ENCODE measurements at regions not wholly inside any gene's neighbourhood (a gene's known extent, or its start where the extent isn't known, plus 50 kb on each side); places are given as distances from the start of the nearest gene placed in this dataset.

DNA sequence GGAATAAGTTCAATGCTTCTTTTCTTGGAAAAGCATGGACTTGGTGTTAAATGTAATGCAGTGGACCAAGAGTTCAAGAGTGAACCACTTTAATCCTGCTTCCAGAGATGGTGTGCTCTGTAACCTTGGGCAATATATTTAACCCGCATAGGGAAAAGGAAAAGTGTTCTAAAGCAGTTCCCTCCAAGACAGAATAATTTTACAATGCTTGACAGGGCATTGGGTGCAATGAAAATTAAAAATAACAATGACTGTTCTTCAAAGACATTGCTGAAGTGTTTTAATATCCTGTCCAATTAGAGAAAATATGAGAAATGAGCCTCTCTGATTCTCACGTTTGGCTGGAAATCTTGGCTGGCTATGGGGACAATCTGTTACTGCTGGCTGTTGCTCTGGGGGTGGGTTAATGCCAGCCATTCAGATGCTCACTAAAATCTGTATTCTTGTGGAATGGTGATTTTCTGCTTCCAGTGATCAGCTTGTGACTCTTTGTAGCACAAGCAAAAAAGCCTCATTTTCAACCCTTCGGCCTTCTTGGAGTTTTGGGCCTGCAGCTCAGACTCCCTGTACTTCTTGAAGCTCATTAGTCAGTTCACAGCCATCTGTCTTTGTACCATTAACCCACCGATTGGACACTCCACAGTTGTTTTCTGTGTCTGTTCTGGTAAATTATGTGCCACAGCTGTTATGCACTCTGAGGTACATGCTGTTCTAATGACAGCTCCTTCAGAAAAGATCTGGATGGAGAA lies 310.6 kb downstream of the LMO7 start:
- Histone ChIP-seq H3K9ac (ENCODE audit: low read depth in 1 of 2, low read length in 2 of 2) (no peak overlapping the region), H3K4me3 (ENCODE audit: low read depth in 1 of 2, low read length in 2 of 2) (no peak overlapping the region), H3K27ac (ENCODE audit: low read depth, low read length) (no peak overlapping the region), H3K9me3 (ENCODE audit: control insufficient read depth in 1 of 2, low read length in 2 of 2) (no peaks in the 10 kb centered on the region), H3K4me1 (ENCODE audit: control insufficient read depth in 1 of 2, insufficient read depth in 2 of 2, low read length in 2 of 2) (no peaks in the 10 kb centered on the region), H3K27me3 (ENCODE audit: control insufficient read depth in 1 of 2, insufficient read depth in 2 of 2, low read length in 2 of 2) (no peaks in the 10 kb centered on the region), H3K36me3 (ENCODE audit: control insufficient read depth in 1 of 2, insufficient read depth in 2 of 2, low read length in 2 of 2) (no peaks in the 10 kb centered on the region)

DNA sequence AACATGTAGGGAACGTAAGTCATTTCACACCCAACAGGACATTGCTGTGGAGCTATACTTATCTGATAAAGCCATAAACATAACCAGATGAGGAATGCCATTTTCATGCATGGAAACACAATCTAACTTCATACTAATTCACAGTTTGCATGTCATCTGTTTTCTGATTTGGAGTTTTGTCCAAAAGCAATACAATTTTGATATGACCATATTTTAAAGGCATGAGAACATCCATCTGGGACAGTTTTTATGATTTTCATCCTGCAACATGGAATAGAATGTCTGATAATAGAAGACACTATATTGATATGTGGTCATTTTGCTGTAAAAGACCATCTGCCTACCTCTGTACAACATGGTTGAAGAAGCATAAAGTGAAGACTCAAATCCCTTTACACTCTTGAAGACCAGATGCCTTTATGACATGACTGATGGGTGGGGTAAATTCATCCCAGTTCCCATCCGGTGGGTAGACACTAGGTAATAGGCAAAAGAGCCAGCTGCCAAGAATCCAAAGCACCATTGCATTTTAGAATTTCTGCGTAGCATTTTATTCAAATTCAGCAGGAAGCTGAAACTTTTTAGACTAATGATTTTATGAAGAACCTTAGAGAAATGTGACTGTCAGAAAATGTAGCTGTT lies 309.8 kb downstream of the LMO7 start:
- no peak overlapping the region for H3K27ac ChIP-seq (ENCODE audit: low read depth, low read length)
- H3K36me3 ChIP-seq (ENCODE audit: control insufficient read depth in 1 of 2, insufficient read depth in 2 of 2, low read length in 2 of 2) = no peaks in the 10 kb centered on the region
- no peaks in the 10 kb centered on the region for H3K27me3 ChIP-seq (ENCODE audit: control insufficient read depth in 1 of 2, insufficient read depth in 2 of 2, low read length in 2 of 2)
- H3K9me3 ChIP-seq (ENCODE audit: control insufficient read depth in 1 of 2, low read length in 2 of 2) = no peaks in the 10 kb centered on the region
- H3K4me3 ChIP-seq (ENCODE audit: low read depth in 1 of 2, low read length in 2 of 2) = no peak overlapping the region
- no peak overlapping the region for H3K9ac ChIP-seq (ENCODE audit: low read depth in 1 of 2, low read length in 2 of 2)
- H3K4me1 ChIP-seq (ENCODE audit: control insufficient read depth in 1 of 2, insufficient read depth in 2 of 2, low read length in 2 of 2) = no peaks in the 10 kb centered on the region

DNA sequence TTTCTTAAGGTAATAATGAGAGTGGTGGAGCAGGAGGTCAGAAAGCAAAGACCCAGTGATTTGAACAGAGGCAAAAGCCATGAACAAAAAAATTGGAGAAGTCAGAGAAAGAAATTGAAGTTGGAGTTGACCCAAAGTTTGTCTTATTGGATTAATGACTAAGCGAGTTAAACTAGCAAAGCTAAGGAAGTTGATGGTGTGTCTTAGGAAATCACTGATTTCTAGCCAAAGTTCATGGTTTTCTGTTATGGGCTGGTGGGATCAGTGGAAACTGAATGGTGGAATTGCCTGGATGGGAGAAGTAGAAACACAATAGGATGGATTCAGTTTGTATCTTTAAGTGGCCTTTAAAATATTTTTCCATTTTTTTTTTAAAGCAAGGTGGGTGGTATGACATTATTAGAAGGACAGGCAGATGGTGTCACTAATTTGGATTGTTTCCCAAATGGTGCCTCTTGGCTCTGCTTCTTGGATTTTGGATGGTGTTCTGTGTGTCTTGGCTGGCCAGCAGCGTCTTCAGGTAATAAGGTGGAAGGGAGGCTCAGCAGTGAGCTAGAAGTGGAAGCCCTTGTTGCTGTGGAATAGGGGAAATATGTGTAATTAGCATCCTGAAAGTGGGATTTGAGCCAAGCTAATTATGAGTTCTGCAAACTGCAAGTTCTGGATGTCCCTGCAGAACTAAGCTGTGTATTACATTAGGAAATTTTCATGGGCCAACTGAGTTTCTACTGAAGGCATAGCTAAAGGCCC lies 302.9 kb downstream of the LMO7 start:
- Histone ChIP-seq H3K27ac (ENCODE audit: low read depth, low read length) (no peak overlapping the region), H3K4me1 (ENCODE audit: control insufficient read depth in 1 of 2, insufficient read depth in 2 of 2, low read length in 2 of 2) (no peaks in the 10 kb centered on the region), H3K27me3 (ENCODE audit: control insufficient read depth in 1 of 2, insufficient read depth in 2 of 2, low read length in 2 of 2) (no peaks in the 10 kb centered on the region), H3K4me3 (ENCODE audit: low read depth in 1 of 2, low read length in 2 of 2) (no peak overlapping the region), H3K36me3 (ENCODE audit: control insufficient read depth in 1 of 2, insufficient read depth in 2 of 2, low read length in 2 of 2) (no peaks in the 10 kb centered on the region), H3K9me3 (ENCODE audit: control insufficient read depth in 1 of 2, low read length in 2 of 2) (no peaks in the 10 kb centered on the region), H3K9ac (ENCODE audit: low read depth in 1 of 2, low read length in 2 of 2) (no peak overlapping the region)

DNA sequence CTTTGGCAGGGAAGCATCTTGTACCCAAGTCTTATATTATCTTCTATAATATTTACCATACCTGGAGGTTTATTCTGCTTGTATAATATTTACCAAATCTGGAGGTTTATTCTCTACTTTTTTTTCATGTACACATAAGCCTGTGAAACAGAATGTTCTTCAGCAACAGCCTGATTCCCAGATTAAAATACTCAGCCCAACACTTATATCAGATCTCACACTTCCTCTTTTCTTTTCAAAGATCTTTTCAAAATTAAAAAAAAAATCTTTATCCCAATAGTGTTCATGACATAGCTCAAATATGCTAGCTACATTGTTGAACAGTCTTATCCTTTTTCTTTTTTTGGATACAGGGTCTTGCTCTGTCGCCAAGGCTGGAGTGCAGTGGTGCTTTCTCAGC lies 300.7 kb downstream of the LMO7 start:
- Histone ChIP-seq H3K27ac (ENCODE audit: low read depth, low read length) (no peak overlapping the region), H3K9ac (ENCODE audit: low read depth in 1 of 2, low read length in 2 of 2) (no peak overlapping the region), H3K4me3 (ENCODE audit: low read depth in 1 of 2, low read length in 2 of 2) (no peak overlapping the region), H3K9me3 (ENCODE audit: control insufficient read depth in 1 of 2, low read length in 2 of 2) (no peaks in the 10 kb centered on the region), H3K4me1 (ENCODE audit: control insufficient read depth in 1 of 2, insufficient read depth in 2 of 2, low read length in 2 of 2) (no peaks in the 10 kb centered on the region), H3K27me3 (ENCODE audit: control insufficient read depth in 1 of 2, insufficient read depth in 2 of 2, low read length in 2 of 2) (no peaks in the 10 kb centered on the region), H3K36me3 (ENCODE audit: control insufficient read depth in 1 of 2, insufficient read depth in 2 of 2, low read length in 2 of 2) (no peaks in the 10 kb centered on the region)

DNA sequence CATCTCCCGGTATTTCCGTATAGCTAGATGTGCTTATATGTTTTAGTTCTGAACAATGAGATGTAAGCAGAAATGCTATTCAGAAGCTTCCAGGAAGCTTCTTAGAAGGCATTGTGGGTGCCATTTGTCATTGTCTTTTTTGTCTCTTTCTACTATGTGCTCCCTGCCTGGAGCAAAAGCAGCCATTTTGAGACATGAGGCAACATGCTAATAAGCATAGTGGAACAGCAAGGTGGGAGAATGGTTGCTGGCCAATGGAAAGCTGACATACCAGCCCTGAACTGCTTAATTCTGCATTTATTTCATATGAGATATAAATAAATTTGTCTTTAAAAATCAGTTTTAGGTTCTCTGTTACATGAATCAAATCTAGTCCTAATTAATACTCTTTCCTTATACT lies 299.7 kb downstream of the LMO7 start:
- no peak overlapping the region for H3K9ac ChIP-seq (ENCODE audit: low read depth in 1 of 2, low read length in 2 of 2)

DNA sequence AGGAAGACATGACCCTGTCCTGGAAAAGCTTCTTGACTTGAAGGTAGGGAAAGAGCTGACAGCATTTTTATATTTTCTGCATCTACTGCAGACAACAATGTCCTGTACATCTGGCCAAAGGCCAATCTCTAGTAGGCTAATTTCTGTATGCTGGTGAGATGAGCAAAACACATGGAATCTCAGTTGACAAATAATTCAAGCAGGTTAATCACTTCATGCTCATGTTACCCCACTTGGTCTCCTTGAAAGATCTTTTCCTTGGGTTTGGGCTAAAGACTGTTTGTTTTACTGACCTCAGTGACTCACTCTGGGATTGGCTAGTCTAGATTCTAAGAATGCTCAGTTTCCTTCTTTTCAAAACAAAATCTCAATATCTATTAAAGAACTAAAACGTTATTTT lies 298.8 kb downstream of the LMO7 start:
- H3K9ac ChIP-seq (ENCODE audit: low read depth in 1 of 2, low read length in 2 of 2) = no peak overlapping the region
- H3K27me3 ChIP-seq (ENCODE audit: control insufficient read depth in 1 of 2, insufficient read depth in 2 of 2, low read length in 2 of 2) = no peaks in the 10 kb centered on the region
- H3K27ac ChIP-seq (ENCODE audit: low read depth, low read length) = no peak overlapping the region
- no peaks in the 10 kb centered on the region for H3K36me3 ChIP-seq (ENCODE audit: control insufficient read depth in 1 of 2, insufficient read depth in 2 of 2, low read length in 2 of 2)
- no peak overlapping the region for H3K4me3 ChIP-seq (ENCODE audit: low read depth in 1 of 2, low read length in 2 of 2)
- no peaks in the 10 kb centered on the region for H3K9me3 ChIP-seq (ENCODE audit: control insufficient read depth in 1 of 2, low read length in 2 of 2)
- no peaks in the 10 kb centered on the region for H3K4me1 ChIP-seq (ENCODE audit: control insufficient read depth in 1 of 2, insufficient read depth in 2 of 2, low read length in 2 of 2)

More for the DNA sequence above, 299.7 kb downstream of the LMO7 start:
- Histone ChIP-seq H3K27me3 (ENCODE audit: control insufficient read depth in 1 of 2, insufficient read depth in 2 of 2, low read length in 2 of 2) (no peaks in the 10 kb centered on the region), H3K36me3 (ENCODE audit: control insufficient read depth in 1 of 2, insufficient read depth in 2 of 2, low read length in 2 of 2) (no peaks in the 10 kb centered on the region), H3K27ac (ENCODE audit: low read depth, low read length) (no peak overlapping the region), H3K4me3 (ENCODE audit: low read depth in 1 of 2, low read length in 2 of 2) (no peak overlapping the region), H3K9me3 (ENCODE audit: control insufficient read depth in 1 of 2, low read length in 2 of 2) (no peaks in the 10 kb centered on the region), H3K4me1 (ENCODE audit: control insufficient read depth in 1 of 2, insufficient read depth in 2 of 2, low read length in 2 of 2) (no peaks in the 10 kb centered on the region)

DNA sequence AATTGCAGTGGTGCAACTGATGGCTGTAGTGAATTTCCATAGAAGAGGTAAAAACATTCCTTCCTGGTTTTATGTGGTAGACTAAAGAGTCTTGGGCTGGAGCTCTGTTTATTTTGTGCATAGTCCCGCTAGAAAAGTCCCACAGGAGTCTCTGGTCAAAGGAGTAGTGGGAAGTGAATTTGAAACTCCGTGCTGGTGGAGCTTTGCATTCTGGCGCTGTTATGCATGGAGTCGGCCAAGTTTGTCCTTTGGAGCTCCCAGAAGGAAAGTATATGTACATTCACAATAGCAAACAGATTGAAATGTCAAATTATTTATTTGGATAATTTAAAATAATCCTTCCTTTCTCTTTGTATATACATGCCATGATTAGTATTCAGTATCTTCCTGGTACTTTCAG lies 296.5 kb downstream of the LMO7 start:
- Histone ChIP-seq H3K27me3 (ENCODE audit: control insufficient read depth in 1 of 2, insufficient read depth in 2 of 2, low read length in 2 of 2) (no peaks in the 10 kb centered on the region), H3K4me3 (ENCODE audit: low read depth in 1 of 2, low read length in 2 of 2) (no peak overlapping the region), H3K36me3 (ENCODE audit: control insufficient read depth in 1 of 2, insufficient read depth in 2 of 2, low read length in 2 of 2) (no peaks in the 10 kb centered on the region), H3K4me1 (ENCODE audit: control insufficient read depth in 1 of 2, insufficient read depth in 2 of 2, low read length in 2 of 2) (no peaks in the 10 kb centered on the region), H3K9ac (ENCODE audit: low read depth in 1 of 2, low read length in 2 of 2) (no peak overlapping the region), H3K9me3 (ENCODE audit: control insufficient read depth in 1 of 2, low read length in 2 of 2) (no peaks in the 10 kb centered on the region), H3K27ac (ENCODE audit: low read depth, low read length) (no peak overlapping the region)

DNA sequence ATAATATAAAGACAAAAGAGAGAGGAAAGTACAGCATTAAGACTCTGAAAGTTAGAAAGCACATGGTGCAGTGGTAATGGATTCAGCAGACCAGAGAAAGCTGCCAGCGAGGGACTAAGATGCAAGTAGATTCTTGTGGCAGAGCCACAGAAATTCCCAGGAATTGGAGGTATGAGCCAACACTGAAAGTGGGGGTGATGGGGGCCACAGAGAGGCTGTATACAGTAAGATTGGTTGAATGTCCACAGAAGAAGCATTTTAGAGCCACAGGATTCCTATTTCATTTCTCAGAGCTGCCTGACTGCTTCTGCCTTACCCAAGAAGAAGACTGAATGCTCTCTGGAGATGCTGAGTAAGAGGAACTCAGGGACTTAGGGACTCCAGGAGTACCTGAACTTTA lies 295.0 kb downstream of the LMO7 start:
- Histone ChIP-seq H3K36me3 (ENCODE audit: control insufficient read depth in 1 of 2, insufficient read depth in 2 of 2, low read length in 2 of 2) (no peaks in the 10 kb centered on the region), H3K27me3 (ENCODE audit: control insufficient read depth in 1 of 2, insufficient read depth in 2 of 2, low read length in 2 of 2) (no peaks in the 10 kb centered on the region), H3K4me1 (ENCODE audit: control insufficient read depth in 1 of 2, insufficient read depth in 2 of 2, low read length in 2 of 2) (no peaks in the 10 kb centered on the region), H3K4me3 (ENCODE audit: low read depth in 1 of 2, low read length in 2 of 2) (no peak overlapping the region), H3K27ac (ENCODE audit: low read depth, low read length) (no peak overlapping the region), H3K9me3 (ENCODE audit: control insufficient read depth in 1 of 2, low read length in 2 of 2) (no peaks in the 10 kb centered on the region), H3K9ac (ENCODE audit: low read depth in 1 of 2, low read length in 2 of 2) (no peak overlapping the region)

DNA sequence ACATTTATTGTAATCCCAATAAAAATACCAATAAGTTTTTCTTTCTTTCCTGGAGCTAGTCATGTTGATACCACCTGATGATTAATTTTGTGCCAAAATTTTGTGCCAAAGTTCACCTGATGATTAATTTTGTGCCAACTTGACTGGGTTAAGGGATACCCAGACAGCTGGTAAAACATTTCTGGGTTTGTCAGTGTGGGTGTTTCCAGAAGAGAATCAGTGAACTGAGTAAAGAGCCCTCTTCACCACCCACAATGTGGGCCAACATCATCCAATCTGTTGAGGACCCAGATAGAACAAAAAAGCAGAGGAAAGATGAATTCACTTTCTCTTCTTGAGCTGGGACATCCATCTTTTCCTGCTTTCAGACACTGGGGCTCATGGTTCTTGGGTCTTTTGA lies 292.9 kb downstream of the LMO7 start:
- no peaks in the 10 kb centered on the region for H3K27me3 ChIP-seq (ENCODE audit: control insufficient read depth in 1 of 2, insufficient read depth in 2 of 2, low read length in 2 of 2)
- no peaks in the 10 kb centered on the region for H3K9me3 ChIP-seq (ENCODE audit: control insufficient read depth in 1 of 2, low read length in 2 of 2)
- no peak overlapping the region for H3K9ac ChIP-seq (ENCODE audit: low read depth in 1 of 2, low read length in 2 of 2)
- H3K27ac ChIP-seq (ENCODE audit: low read depth, low read length) = no peak overlapping the region
- H3K4me1 ChIP-seq (ENCODE audit: control insufficient read depth in 1 of 2, insufficient read depth in 2 of 2, low read length in 2 of 2) = no peaks in the 10 kb centered on the region
- no peaks in the 10 kb centered on the region for H3K36me3 ChIP-seq (ENCODE audit: control insufficient read depth in 1 of 2, insufficient read depth in 2 of 2, low read length in 2 of 2)
- H3K4me3 ChIP-seq (ENCODE audit: low read depth in 1 of 2, low read length in 2 of 2) = no peak overlapping the region

DNA sequence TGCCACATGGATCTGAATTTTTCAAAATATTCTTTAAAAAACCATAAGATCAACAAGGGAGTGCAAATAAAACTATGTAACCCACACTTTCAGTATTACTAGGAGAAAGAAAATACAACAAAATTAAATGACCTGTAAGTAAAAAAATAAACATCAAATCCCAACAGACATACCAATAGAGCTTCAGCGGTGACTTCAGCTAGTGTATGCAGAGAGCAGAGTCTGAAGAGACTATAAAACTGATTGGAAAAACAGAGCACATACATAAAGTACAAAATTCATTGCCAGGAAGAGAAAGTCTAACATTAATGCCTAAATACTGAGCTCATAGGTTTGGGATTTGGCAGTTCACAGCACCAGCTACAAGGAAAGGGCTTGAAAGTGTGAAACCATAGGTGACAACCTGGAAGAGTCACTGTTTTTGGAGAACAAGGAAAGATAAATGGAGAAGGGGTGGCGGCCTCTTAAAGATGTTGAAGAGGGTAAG lies 291.1 kb downstream of the LMO7 start:
- no peaks in the 10 kb centered on the region for H3K9me3 ChIP-seq (ENCODE audit: control insufficient read depth in 1 of 2, low read length in 2 of 2)
- no peak overlapping the region for H3K27ac ChIP-seq (ENCODE audit: low read depth, low read length)
- no peaks in the 10 kb centered on the region for H3K4me1 ChIP-seq (ENCODE audit: control insufficient read depth in 1 of 2, insufficient read depth in 2 of 2, low read length in 2 of 2)
- H3K36me3 ChIP-seq (ENCODE audit: control insufficient read depth in 1 of 2, insufficient read depth in 2 of 2, low read length in 2 of 2) = no peaks in the 10 kb centered on the region
- H3K27me3 ChIP-seq (ENCODE audit: control insufficient read depth in 1 of 2, insufficient read depth in 2 of 2, low read length in 2 of 2) = no peaks in the 10 kb centered on the region
- H3K4me3 ChIP-seq (ENCODE audit: low read depth in 1 of 2, low read length in 2 of 2) = no peak overlapping the region
- H3K9ac ChIP-seq (ENCODE audit: low read depth in 1 of 2, low read length in 2 of 2) = no peak overlapping the region

All from duodenal mucosa (tissue), 2 donors.